Liver (tissue), 8 donors: ENCODE measurements at regions not wholly inside any gene's neighbourhood (a gene's known extent, or its start where the extent isn't known, plus 50 kb on each side); places are given as distances from the start of the nearest gene placed in this dataset.

Source experiments
- DNase-seq: peaks from one replicate; pipeline ENCODE4 v3.0.0-alpha.2; 2017; ENCODE audit warnings: low spot score
- H3K27ac ChIP-seq, 2 donors: one replicate each; pipeline ENCODE4 v1.7.0; 2013; ENCODE audit warnings: inconsistent platforms in 2 of 2, low read length in 2 of 2, control low read depth in 1 of 2, low read depth in 1 of 2, mild to moderate bottlenecking in 1 of 2
- H3K27me3 ChIP-seq, 4 donors: one replicate each; pipeline versions ENCODE4 v1.6.1 to v1.7.0; 2013; ENCODE audit warnings: low read length in 3 of 4, inconsistent platforms in 1 of 4, mild to moderate bottlenecking in 1 of 4, moderate library complexity in 1 of 4; ENCODE audit not compliant: control insufficient read depth in 4 of 4, insufficient read depth in 4 of 4
- H3K36me3 ChIP-seq, 4 donors: one replicate each; pipeline versions ENCODE4 v1.6.1 to v1.7.0; 2013; ENCODE audit warnings: low read length in 3 of 4, mild to moderate bottlenecking in 3 of 4, low read depth in 1 of 4, moderate library complexity in 1 of 4; ENCODE audit not compliant: control insufficient read depth in 4 of 4, insufficient read depth in 3 of 4
- H3K4me1 ChIP-seq, 4 donors: one replicate each; pipeline versions ENCODE4 v1.6.1 to v1.7.0; 2013; ENCODE audit warnings: low read length in 3 of 4, mild to moderate bottlenecking in 3 of 4, moderate library complexity in 1 of 4; ENCODE audit not compliant: control insufficient read depth in 4 of 4, insufficient read depth in 4 of 4
- H3K4me3 ChIP-seq, 3 donors: one replicate each; pipeline versions ENCODE4 v1.6.1 to v1.7.0; 2013; ENCODE audit warnings: low read length in 3 of 3, control low read depth in 1 of 3, low read depth in 1 of 3, mild to moderate bottlenecking in 1 of 3
- H3K9ac ChIP-seq, 2 donors: one replicate each; pipeline ENCODE4 v1.7.0; 2013; ENCODE audit warnings: low read length in 2 of 2, mild to moderate bottlenecking in 2 of 2, moderate library complexity in 2 of 2, control low read depth in 1 of 2, low read depth in 1 of 2
- H3K9me3 ChIP-seq, 4 donors: one replicate each; pipeline versions ENCODE4 v1.6.1 to v1.7.0; 2013; ENCODE audit warnings: low read length in 3 of 4; ENCODE audit not compliant: control insufficient read depth in 4 of 4
- EGR1 ChIP-seq, 2 donors: IDR thresholded peaks; 2 replicates each; pipeline ENCODE4 v1.6.1; 2016 to 2018; ENCODE audit warnings: antibody characterized with exemption in 2 of 2, low read depth in 2 of 2
- FOXA1 ChIP-seq: IDR thresholded peaks from 2 replicates; pipeline ENCODE4 v1.6.1; 2016; ENCODE audit warnings: antibody characterized with exemption
- FOXA2 ChIP-seq: IDR thresholded peaks from 2 replicates; pipeline ENCODE4 v1.6.1; 2016; ENCODE audit warnings: antibody characterized with exemption
- GABPA ChIP-seq, 2 donors: IDR thresholded peaks in 1 of 2; conservative IDR thresholded peaks in 1 of 2; 2 replicates each; pipeline ENCODE4 v1.6.1; 2016; ENCODE audit warnings: antibody characterized with exemption in 2 of 2, mild to moderate bottlenecking in 1 of 2, moderate library complexity in 1 of 2
- HNF4A ChIP-seq, 2 donors: conservative IDR thresholded peaks; 2 replicates each; pipeline ENCODE4 v1.6.1; 2016; ENCODE audit warnings: antibody characterized with exemption in 2 of 2, mild to moderate bottlenecking in 2 of 2
- HNF4G ChIP-seq: IDR thresholded peaks from 2 replicates; pipeline ENCODE4 v1.6.1; 2016; ENCODE audit warnings: antibody characterized with exemption
- JUND ChIP-seq, 2 donors: IDR thresholded peaks; 2 replicates each; pipeline ENCODE4 v1.6.1; 2016; ENCODE audit warnings: antibody characterized with exemption in 2 of 2
- NR2F2 ChIP-seq: IDR thresholded peaks from 2 replicates; pipeline ENCODE4 v1.6.1; 2016; ENCODE audit warnings: antibody characterized with exemption
- RAD21 ChIP-seq, 2 donors: IDR thresholded peaks; 2 replicates each; pipeline ENCODE4 v1.6.1; 2016; ENCODE audit warnings: antibody characterized with exemption in 2 of 2, mild to moderate bottlenecking in 2 of 2
- RXRA ChIP-seq, 2 donors: IDR thresholded peaks; 2 replicates each; pipeline ENCODE4 v1.6.1; 2017 to 2018; ENCODE audit warnings: antibody characterized with exemption in 2 of 2, mild to moderate bottlenecking in 1 of 2
- SP1 ChIP-seq: IDR thresholded peaks from 2 replicates; pipeline ENCODE4 v1.6.1; 2018; ENCODE audit warnings: antibody characterized with exemption, mild to moderate bottlenecking
- TAF1 ChIP-seq: conservative IDR thresholded peaks from 2 replicates; pipeline ENCODE4 v1.6.1; 2016; ENCODE audit warnings: antibody characterized with exemption, mild to moderate bottlenecking
- YY1 ChIP-seq: IDR thresholded peaks from 2 replicates; pipeline ENCODE4 v1.6.1; 2016; ENCODE audit warnings: antibody characterized with exemption, mild to moderate bottlenecking
- WGBS: extraction: QIAGEN DNeasy Blood & Tissue Kit; methylation state at CpG from one replicate; pipeline ENCODE4 v1.1.7; 2013; 5-methylcytosine and 5-hydroxymethylcytosine counted together
- TF ChIP-seq, protein P1 (sequence below): IDR thresholded peaks from 2 replicates; pipeline ENCODE4 v1.6.1; 2016; ENCODE audit warnings: antibody characterized with exemption, mild to moderate bottlenecking
- TF ChIP-seq, protein P2 (sequence below): IDR thresholded peaks from 2 replicates; pipeline ENCODE4 v1.6.1; 2016; ENCODE audit warnings: antibody characterized with exemption
- TF ChIP-seq, protein P3 (sequence below): fragments of 150-350 bp; IDR thresholded peaks from 2 replicates; pipeline ENCODE4 v1.5.1; 2017; ENCODE audit warnings: improper control_type of control experiment, low read depth, low read length; ENCODE audit not compliant: missing input control
- TF ChIP-seq, protein P4 (sequence below): IDR thresholded peaks from 2 replicates; pipeline ENCODE4 v1.6.1; 2016; ENCODE audit warnings: antibody characterized with exemption
- TF ChIP-seq, protein P5 (sequence below): IDR thresholded peaks from 2 replicates; pipeline ENCODE4 v1.6.1; 2016; ENCODE audit warnings: antibody characterized with exemption
- donor health status: healthy.
- donor health status: healthy.
- donor health status: healthy.
- donor health status: healthy.
- donor health status: healthy.

DNA sequence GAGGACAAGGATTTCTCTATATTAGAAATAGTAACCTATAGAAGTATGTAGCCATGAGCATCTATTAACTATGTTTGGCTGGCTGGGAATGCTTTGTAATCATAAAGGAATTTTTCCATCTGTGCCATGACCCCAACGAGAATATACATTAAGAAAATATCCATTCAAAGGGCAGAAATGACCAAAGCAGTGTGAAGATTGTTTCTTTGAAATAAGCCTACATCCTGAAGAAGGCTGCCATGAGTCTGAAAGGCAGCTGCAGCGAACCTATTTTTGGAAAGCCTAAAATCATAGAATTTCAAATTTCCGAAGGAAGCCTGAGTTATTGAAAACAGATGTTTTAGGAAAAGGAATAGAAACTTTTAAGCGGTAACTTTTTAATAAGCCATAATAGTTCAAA is 244.2 kb upstream of the FOXK1 start (continued):
- TF ChIP-seq, protein P1, sequence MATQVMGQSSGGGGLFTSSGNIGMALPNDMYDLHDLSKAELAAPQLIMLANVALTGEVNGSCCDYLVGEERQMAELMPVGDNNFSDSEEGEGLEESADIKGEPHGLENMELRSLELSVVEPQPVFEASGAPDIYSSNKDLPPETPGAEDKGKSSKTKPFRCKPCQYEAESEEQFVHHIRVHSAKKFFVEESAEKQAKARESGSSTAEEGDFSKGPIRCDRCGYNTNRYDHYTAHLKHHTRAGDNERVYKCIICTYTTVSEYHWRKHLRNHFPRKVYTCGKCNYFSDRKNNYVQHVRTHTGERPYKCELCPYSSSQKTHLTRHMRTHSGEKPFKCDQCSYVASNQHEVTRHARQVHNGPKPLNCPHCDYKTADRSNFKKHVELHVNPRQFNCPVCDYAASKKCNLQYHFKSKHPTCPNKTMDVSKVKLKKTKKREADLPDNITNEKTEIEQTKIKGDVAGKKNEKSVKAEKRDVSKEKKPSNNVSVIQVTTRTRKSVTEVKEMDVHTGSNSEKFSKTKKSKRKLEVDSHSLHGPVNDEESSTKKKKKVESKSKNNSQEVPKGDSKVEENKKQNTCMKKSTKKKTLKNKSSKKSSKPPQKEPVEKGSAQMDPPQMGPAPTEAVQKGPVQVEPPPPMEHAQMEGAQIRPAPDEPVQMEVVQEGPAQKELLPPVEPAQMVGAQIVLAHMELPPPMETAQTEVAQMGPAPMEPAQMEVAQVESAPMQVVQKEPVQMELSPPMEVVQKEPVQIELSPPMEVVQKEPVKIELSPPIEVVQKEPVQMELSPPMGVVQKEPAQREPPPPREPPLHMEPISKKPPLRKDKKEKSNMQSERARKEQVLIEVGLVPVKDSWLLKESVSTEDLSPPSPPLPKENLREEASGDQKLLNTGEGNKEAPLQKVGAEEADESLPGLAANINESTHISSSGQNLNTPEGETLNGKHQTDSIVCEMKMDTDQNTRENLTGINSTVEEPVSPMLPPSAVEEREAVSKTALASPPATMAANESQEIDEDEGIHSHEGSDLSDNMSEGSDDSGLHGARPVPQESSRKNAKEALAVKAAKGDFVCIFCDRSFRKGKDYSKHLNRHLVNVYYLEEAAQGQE: no peak

DNA sequence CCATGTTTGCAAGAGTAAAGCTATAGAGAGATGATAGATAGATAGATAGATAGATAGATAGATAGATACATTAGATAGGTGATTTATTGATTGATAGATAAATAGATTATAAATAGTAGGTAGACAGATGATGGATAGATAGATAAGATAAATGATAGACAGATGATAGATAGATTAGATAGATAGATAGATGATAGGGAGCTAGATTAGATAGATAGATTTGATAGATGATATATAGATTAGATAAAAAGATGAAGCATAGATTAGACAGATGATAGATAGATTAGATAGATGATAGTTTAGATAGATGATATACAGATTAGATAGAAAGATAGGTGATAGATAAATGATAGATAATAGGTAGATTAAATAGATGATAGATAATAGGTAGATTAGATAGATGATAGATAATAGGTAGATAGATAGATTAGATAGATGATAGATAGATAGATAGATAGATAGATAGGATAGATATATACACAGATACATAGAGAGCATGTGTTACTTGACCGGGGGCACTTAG is 243.3 kb upstream of the FOXK1 start:
- H3K36me3 ChIP-seq: no peaks in the 10 kb centered on the region
- no peak overlapping the region for H3K27ac ChIP-seq
- H3K27me3 ChIP-seq: peaks cover 0 to 6% (median 0%) of the 10 kb centered on the region in 4 donors
- TF ChIP-seq, protein P2, sequence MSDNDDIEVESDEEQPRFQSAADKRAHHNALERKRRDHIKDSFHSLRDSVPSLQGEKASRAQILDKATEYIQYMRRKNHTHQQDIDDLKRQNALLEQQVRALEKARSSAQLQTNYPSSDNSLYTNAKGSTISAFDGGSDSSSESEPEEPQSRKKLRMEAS: no peak
- TF ChIP-seq GABPA (IDR thresholded peaks at IDR 0.05 in 1 of 2, conservative IDR thresholded peaks at IDR 0.05 in 1 of 2) (no peak), RXRA (IDR thresholded peaks at IDR 0.05) (no peak), SP1 (no peak), RAD21 (IDR thresholded peaks at IDR 0.05) (no peak), JUND (IDR thresholded peaks at IDR 0.05) (no peak), NR2F2 (no peak), FOXA2 (no peak), HNF4A (conservative IDR thresholded peaks at IDR 0.05) (no peak), HNF4G (no peak), YY1 (no peak), FOXA1 (no peak), TAF1 (no peak), EGR1 (IDR thresholded peaks at IDR 0.05; ENCODE audit: low read depth in 2 of 2) (no peak)
- TF ChIP-seq, protein P1: no peak
- TF ChIP-seq, protein P3, sequence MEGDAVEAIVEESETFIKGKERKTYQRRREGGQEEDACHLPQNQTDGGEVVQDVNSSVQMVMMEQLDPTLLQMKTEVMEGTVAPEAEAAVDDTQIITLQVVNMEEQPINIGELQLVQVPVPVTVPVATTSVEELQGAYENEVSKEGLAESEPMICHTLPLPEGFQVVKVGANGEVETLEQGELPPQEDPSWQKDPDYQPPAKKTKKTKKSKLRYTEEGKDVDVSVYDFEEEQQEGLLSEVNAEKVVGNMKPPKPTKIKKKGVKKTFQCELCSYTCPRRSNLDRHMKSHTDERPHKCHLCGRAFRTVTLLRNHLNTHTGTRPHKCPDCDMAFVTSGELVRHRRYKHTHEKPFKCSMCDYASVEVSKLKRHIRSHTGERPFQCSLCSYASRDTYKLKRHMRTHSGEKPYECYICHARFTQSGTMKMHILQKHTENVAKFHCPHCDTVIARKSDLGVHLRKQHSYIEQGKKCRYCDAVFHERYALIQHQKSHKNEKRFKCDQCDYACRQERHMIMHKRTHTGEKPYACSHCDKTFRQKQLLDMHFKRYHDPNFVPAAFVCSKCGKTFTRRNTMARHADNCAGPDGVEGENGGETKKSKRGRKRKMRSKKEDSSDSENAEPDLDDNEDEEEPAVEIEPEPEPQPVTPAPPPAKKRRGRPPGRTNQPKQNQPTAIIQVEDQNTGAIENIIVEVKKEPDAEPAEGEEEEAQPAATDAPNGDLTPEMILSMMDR: no peak
- TF ChIP-seq, protein P4, sequence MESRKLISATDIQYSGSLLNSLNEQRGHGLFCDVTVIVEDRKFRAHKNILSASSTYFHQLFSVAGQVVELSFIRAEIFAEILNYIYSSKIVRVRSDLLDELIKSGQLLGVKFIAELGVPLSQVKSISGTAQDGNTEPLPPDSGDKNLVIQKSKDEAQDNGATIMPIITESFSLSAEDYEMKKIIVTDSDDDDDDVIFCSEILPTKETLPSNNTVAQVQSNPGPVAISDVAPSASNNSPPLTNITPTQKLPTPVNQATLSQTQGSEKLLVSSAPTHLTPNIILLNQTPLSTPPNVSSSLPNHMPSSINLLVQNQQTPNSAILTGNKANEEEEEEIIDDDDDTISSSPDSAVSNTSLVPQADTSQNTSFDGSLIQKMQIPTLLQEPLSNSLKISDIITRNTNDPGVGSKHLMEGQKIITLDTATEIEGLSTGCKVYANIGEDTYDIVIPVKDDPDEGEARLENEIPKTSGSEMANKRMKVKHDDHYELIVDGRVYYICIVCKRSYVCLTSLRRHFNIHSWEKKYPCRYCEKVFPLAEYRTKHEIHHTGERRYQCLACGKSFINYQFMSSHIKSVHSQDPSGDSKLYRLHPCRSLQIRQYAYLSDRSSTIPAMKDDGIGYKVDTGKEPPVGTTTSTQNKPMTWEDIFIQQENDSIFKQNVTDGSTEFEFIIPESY: no peak
- TF ChIP-seq, protein P5, sequence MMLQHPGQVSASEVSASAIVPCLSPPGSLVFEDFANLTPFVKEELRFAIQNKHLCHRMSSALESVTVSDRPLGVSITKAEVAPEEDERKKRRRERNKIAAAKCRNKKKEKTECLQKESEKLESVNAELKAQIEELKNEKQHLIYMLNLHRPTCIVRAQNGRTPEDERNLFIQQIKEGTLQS: no peak
- 90% methylated on average over 1 of the region's 1 CpG for WGBS
- no peak for DNase-seq
- H3K9me3 ChIP-seq: no peaks in the 10 kb centered on the region
- H3K4me3 ChIP-seq: no peak overlapping the region
- H3K9ac ChIP-seq: no peak overlapping the region
- no peaks in the 10 kb centered on the region for H3K4me1 ChIP-seq
